Activated CD4-positive, alpha-beta T cell treated with anti-CD3 and anti-CD28 coated beads for 24 hours (primary cell): ENCODE measurements at regions not wholly inside any gene's neighbourhood (a gene's known extent, or its start where the extent isn't known, plus 50 kb on each side); places are given as distances from the start of the nearest gene placed in this dataset.

Experiments used
- DNase-seq, 2 donors: peaks; one replicate each; pipeline ENCODE4 v3.0.0-alpha.2; 2020; ENCODE audit warnings: low read depth in 2 of 2

- DNase-seq: no peak
Measured at GRCh38 chr7:32147546-32148268, 77.5 kb upstream of the PDE1C start.

- no peak for DNase-seq
Measured at GRCh38 chr7:32145911-32146310, 75.7 kb upstream of the PDE1C start.

- DNase-seq: no peak
Measured at GRCh38 chr7:32144676-32145075, 74.5 kb upstream of the PDE1C start.

- no peak for DNase-seq
Measured at GRCh38 chr7:32143301-32143700, 73.1 kb upstream of the PDE1C start.

GRCh38 chr7:32142649-32143048, 72.4 kb upstream of the PDE1C start:
- no peak for DNase-seq

- DNase-seq: no peak
Measured at GRCh38 chr7:32140210-32140939, 70.2 kb upstream of the PDE1C start.

GRCh38 chr7:32137059-32137458, 66.9 kb upstream of the PDE1C start:
- no peak for DNase-seq

GRCh38 chr7:32131091-32131490, 60.9 kb upstream of the PDE1C start:
- DNase-seq: no peak

GRCh38 chr7:32126843-32127242, 56.6 kb upstream of the PDE1C start:
- DNase-seq: no peak
